Panc1 (cell line): ENCODE measurements at regions not wholly inside any gene's neighbourhood (a gene's known extent, or its start where the extent isn't known, plus 50 kb on each side); places are given as distances from the start of the nearest gene placed in this dataset.

Experiments
- ATAC-seq: fragments of 200-7000 bp; cut with Tn5 transposase; 2 replicates; pipeline ENCODE4 v1.9.1; 2020; ENCODE audit warnings: mild to moderate bottlenecking, moderate library complexity
- BruUV-seq: library from RNA; stranded (reverse); fragments of 400-500 nt; replicated peaks from 2 replicates; lab custom pipeline; 2021; lab: Mats Ljungman, UMichigan
- CTCF ChIA-PET: fragments of 300-600 bp; sonication (Branson Sonifier 250); formaldehyde crosslinking; loops from one replicate; lab custom pipeline; 2022; ENCODE audit warnings: antibody characterized with exemption; lab: Charles Lee
- POLR2A ChIA-PET: fragments of 300-600 bp; sonication (Branson Sonifier 250); formaldehyde crosslinking; loops from one replicate; lab custom pipeline; 2022; ENCODE audit warnings: antibody characterized with exemption; lab: Charles Lee
- DNase-seq: peaks from one replicate; pipeline ENCODE4 v3.0.0-alpha.2; 2010; ENCODE audit warnings: low read depth, low spot score
- H3K27ac ChIP-seq: 2 replicates; pipeline ENCODE4 v1.5.1; 2011; ENCODE audit warnings: mild to moderate bottlenecking, low read length, inconsistent platforms
- H3K27me3 ChIP-seq: fragments of 200-500 bp; sonication (Bioruptor generic); 2 replicates; pipeline ENCODE4 v1.6.0; 2014; ENCODE audit warnings: low read length, inconsistent platforms; ENCODE audit not compliant: control insufficient read depth, insufficient read depth
- H3K36me3 ChIP-seq: fragments of 200-500 bp; sonication (Bioruptor generic); 2 replicates; pipeline ENCODE4 v1.5.1; 2014; ENCODE audit warnings: inconsistent platforms, mild to moderate bottlenecking, low read length, moderate library complexity; ENCODE audit not compliant: control insufficient read depth, insufficient read depth
- H3K4me1 ChIP-seq: 2 replicates; pipeline ENCODE4 v1.5.1; 2011; ENCODE audit warnings: inconsistent platforms, mild to moderate bottlenecking, low read length, moderate library complexity; ENCODE audit not compliant: control insufficient read depth, insufficient read depth
- H3K4me3 ChIP-seq, 2 experiments: 2 replicates each; pipeline ENCODE4 v1.5.1; 2011 to 2012; ENCODE audit warnings: low read depth in 2 of 2, low read length in 2 of 2, mild to moderate bottlenecking in 2 of 2, inconsistent platforms in 1 of 2, moderate library complexity in 1 of 2
- H3K9me3 ChIP-seq: fragments of 200-500 bp; sonication (Bioruptor generic); 2 replicates; pipeline ENCODE4 v1.5.1; 2014; ENCODE audit warnings: low read depth, mild to moderate bottlenecking, inconsistent platforms, low read length, moderate library complexity; ENCODE audit not compliant: control insufficient read depth, insufficient read depth
- CTCF ChIP-seq: fragments of 450-650 bp; IDR thresholded peaks from 2 replicates; pipeline ENCODE4 v1.5.1; 2017; ENCODE audit warnings: mild to moderate bottlenecking
- POLR2AphosphoS5 ChIP-seq: IDR thresholded peaks from 2 replicates; pipeline ENCODE4 v1.6.1; 2012; ENCODE audit warnings: mild to moderate bottlenecking, low read depth, low read length, moderate library complexity
- SIN3A ChIP-seq: IDR thresholded peaks from 2 replicates; pipeline ENCODE4 v1.6.1; 2012; ENCODE audit warnings: low read depth, mild to moderate bottlenecking, low read length, moderate library complexity, borderline replicate concordance; ENCODE audit not compliant: insufficient read depth
- TCF7L2 ChIP-seq: IDR thresholded peaks from 2 replicates; pipeline ENCODE4 v1.6.1; 2011; ENCODE audit warnings: mild to moderate bottlenecking, low read depth, low read length, inconsistent platforms
- in situ Hi-C: cut with HindIII; loops from 2 replicates; pipeline ENCODE4 v1.10.0; 2016; ENCODE audit warnings: low sequenced_read_pairs, low pct_unique_long_range_greater_than_20kb
- intact Hi-C: fragments of 100-400 bp; cut with micrococcal nuclease; formaldehyde crosslinking; loops from one replicate; pipeline ENCODE4 v1.10.0; 2022; ENCODE audit not compliant: unreplicated experiment
- TF ChIP-seq, protein P1 (sequence below), 2 experiments: IDR thresholded peaks; 2 replicates each; pipeline ENCODE4 v1.6.1; 2011 to 2012; ENCODE audit warnings: low read depth in 2 of 2, control low read depth in 1 of 2, low read length in 1 of 2, mild to moderate bottlenecking in 1 of 2, moderate library complexity in 1 of 2; ENCODE audit not compliant: insufficient read depth in 1 of 2

- BruUV-seq: no TSS peak
- no peak overlapping the region for H3K27ac ChIP-seq
- TF ChIP-seq CTCF (no peak), SIN3A (no peak), TCF7L2 (no peak), POLR2AphosphoS5 (no peak)
- TF ChIP-seq, protein P1, sequence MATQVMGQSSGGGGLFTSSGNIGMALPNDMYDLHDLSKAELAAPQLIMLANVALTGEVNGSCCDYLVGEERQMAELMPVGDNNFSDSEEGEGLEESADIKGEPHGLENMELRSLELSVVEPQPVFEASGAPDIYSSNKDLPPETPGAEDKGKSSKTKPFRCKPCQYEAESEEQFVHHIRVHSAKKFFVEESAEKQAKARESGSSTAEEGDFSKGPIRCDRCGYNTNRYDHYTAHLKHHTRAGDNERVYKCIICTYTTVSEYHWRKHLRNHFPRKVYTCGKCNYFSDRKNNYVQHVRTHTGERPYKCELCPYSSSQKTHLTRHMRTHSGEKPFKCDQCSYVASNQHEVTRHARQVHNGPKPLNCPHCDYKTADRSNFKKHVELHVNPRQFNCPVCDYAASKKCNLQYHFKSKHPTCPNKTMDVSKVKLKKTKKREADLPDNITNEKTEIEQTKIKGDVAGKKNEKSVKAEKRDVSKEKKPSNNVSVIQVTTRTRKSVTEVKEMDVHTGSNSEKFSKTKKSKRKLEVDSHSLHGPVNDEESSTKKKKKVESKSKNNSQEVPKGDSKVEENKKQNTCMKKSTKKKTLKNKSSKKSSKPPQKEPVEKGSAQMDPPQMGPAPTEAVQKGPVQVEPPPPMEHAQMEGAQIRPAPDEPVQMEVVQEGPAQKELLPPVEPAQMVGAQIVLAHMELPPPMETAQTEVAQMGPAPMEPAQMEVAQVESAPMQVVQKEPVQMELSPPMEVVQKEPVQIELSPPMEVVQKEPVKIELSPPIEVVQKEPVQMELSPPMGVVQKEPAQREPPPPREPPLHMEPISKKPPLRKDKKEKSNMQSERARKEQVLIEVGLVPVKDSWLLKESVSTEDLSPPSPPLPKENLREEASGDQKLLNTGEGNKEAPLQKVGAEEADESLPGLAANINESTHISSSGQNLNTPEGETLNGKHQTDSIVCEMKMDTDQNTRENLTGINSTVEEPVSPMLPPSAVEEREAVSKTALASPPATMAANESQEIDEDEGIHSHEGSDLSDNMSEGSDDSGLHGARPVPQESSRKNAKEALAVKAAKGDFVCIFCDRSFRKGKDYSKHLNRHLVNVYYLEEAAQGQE (IDR thresholded peaks at IDR 0.05; ENCODE audit: insufficient read depth in 1 of 2, low read depth in 2 of 2, low read length in 1 of 2): no peak
- H3K4me3 ChIP-seq: no peak overlapping the region
- ATAC-seq: no peak
- POLR2A ChIA-PET: no interaction called here
- no peaks in the 10 kb centered on the region for H3K27me3 ChIP-seq
- no peaks in the 10 kb centered on the region for H3K9me3 ChIP-seq
- intact Hi-C loops (no loop called here), in situ Hi-C loops (no loop called here)
- H3K36me3 ChIP-seq: no peaks in the 10 kb centered on the region
- no peaks in the 10 kb centered on the region for H3K4me1 ChIP-seq
- DNase-seq: no peak
- CTCF ChIA-PET: interaction anchor here (0.5 kb wide), 1 partner anchor 796 kb away, joined by 4 read pairs; no protein-coding TSS in a partner anchor
Measured at GRCh38 chr9:108286638-108287206, 569.1 kb downstream of the ACTL7B start.

GRCh38 chr9:108283696-108284095, 572.1 kb downstream of the ACTL7B start:
- no peaks in the 10 kb centered on the region for H3K4me1 ChIP-seq
- ChIA-PET CTCF (no interaction called here), POLR2A (no interaction called here)
- no peak for DNase-seq
- BruUV-seq: no TSS peak
- in situ Hi-C loops (no loop called here), intact Hi-C loops (no loop called here)
- H3K27ac ChIP-seq: no peak overlapping the region
- no peak for ATAC-seq
- TF ChIP-seq CTCF (no peak), TCF7L2 (no peak), POLR2AphosphoS5 (no peak)
- TF ChIP-seq, protein P1 (IDR thresholded peaks at IDR 0.05; ENCODE audit: insufficient read depth in 1 of 2, low read depth in 2 of 2, low read length in 1 of 2): no peak
- no peaks in the 10 kb centered on the region for H3K9me3 ChIP-seq
- no peaks in the 10 kb centered on the region for H3K27me3 ChIP-seq
- no peaks in the 10 kb centered on the region for H3K36me3 ChIP-seq
- H3K4me3 ChIP-seq: no peak overlapping the region
